Neural progenitor cell (in vitro differentiated cells): ENCODE measurements at regions not wholly inside any gene's neighbourhood (a gene's known extent, or its start where the extent isn't known, plus 50 kb on each side); places are given as distances from the start of the nearest gene placed in this dataset.
"Not testable (repeated sequence)": the region's sequence is repeated elsewhere in the genome, so short reads cannot be mapped to it uniquely, and the experiment has no call there.

ENCODE experiments used
- DNase-seq: peaks from one replicate; pipeline ENCODE4 v3.0.0-alpha.2; 2016; ENCODE audit warnings: low spot score
- H2AFZ ChIP-seq: fragments of 200-600 bp; sonication (generic); replicated peaks from 2 replicates; pipeline ENCODE4 v1.6.1; 2016; ENCODE audit warnings: antibody characterized with exemption
- H3F3A ChIP-seq: fragments of 200-600 bp; sonication (generic); 2 replicates; pipeline ENCODE4 v1.6.1; 2016; ENCODE audit warnings: antibody characterized with exemption, low read depth
- H3K27ac ChIP-seq: fragments of 200-600 bp; sonication (generic); 2 replicates; pipeline ENCODE4 v1.5.1; 2016; ENCODE audit warnings: mild to moderate bottlenecking
- H3K27me3 ChIP-seq: fragments of 200-600 bp; sonication (generic); 2 replicates; pipeline ENCODE4 v1.6.1; 2016; ENCODE audit warnings: mild to moderate bottlenecking, moderate library complexity
- H3K36me3 ChIP-seq: fragments of 200-600 bp; sonication (generic); 2 replicates; pipeline ENCODE4 v1.5.1; 2016
- H3K4me1 ChIP-seq: fragments of 200-600 bp; sonication (generic); 2 replicates; pipeline ENCODE4 v1.6.1; 2016; ENCODE audit warnings: mixed run types
- H3K4me2 ChIP-seq: fragments of 200-600 bp; sonication (generic); 2 replicates; pipeline ENCODE4 v1.6.1; 2016
- H3K4me3 ChIP-seq: fragments of 200-600 bp; sonication (generic); 2 replicates; pipeline ENCODE4 v1.5.1; 2016
- H3K79me2 ChIP-seq: fragments of 200-600 bp; sonication (generic); 2 replicates; pipeline ENCODE4 v1.6.1; 2016; ENCODE audit warnings: low read depth
- H3K9ac ChIP-seq: fragments of 200-600 bp; sonication (generic); 2 replicates; pipeline ENCODE4 v1.6.1; 2016
- H3K9me3 ChIP-seq: fragments of 200-600 bp; sonication (generic); 2 replicates; pipeline ENCODE4 v1.5.1; 2016; ENCODE audit warnings: low read depth
- H4K20me1 ChIP-seq: fragments of 200-600 bp; sonication (generic); 2 replicates; pipeline ENCODE4 v1.6.1; 2016; ENCODE audit warnings: low read depth
- H3K27ac Mint-ChIP-seq: 3 replicates; pipeline ENCODE4 v1.8.0; 2021; ENCODE audit warnings: mixed read lengths
- H3K27me3 Mint-ChIP-seq: 2 replicates; pipeline ENCODE4 v1.8.0; 2022; ENCODE audit warnings: low read depth, mild to moderate bottlenecking, inconsistent platforms, moderate library complexity, mixed read lengths; ENCODE audit not compliant: insufficient read depth
- H3K36me3 Mint-ChIP-seq: 3 replicates; pipeline ENCODE4 v1.8.0; 2021; ENCODE audit warnings: mixed read lengths
- H3K4me1 Mint-ChIP-seq: 3 replicates; pipeline ENCODE4 v1.8.0; 2021; ENCODE audit warnings: mixed read lengths
- H3K4me3 Mint-ChIP-seq: 3 replicates; pipeline ENCODE4 v1.8.0; 2021; ENCODE audit warnings: mild to moderate bottlenecking, moderate library complexity, mixed read lengths
- H3K9me3 Mint-ChIP-seq: 3 replicates; pipeline ENCODE4 v1.8.0; 2020; ENCODE audit warnings: mixed read lengths
- CTCF ChIP-seq: fragments of 200-600 bp; sonication (generic); IDR thresholded peaks from 2 replicates; pipeline ENCODE4 v1.5.1; 2017; ENCODE audit warnings: antibody characterized with exemption, mild to moderate bottlenecking
- EZH2 ChIP-seq: fragments of 200-600 bp; sonication (generic); IDR thresholded peaks from 2 replicates; pipeline ENCODE4 v1.6.1; 2017; ENCODE audit warnings: antibody characterized with exemption, mild to moderate bottlenecking, moderate library complexity
- EZH2phosphoT487 ChIP-seq: fragments of 200-600 bp; sonication (generic); IDR thresholded peaks from 2 replicates; pipeline ENCODE4 v1.6.1; 2017; ENCODE audit warnings: antibody characterized with exemption

GRCh38 chr12:102289702-102290101 is 92.1 kb upstream of the PMCH start:
- H3K4me3 Mint-ChIP-seq, H3K4me1 Mint-ChIP-seq, H3K36me3 ChIP-seq, H3K27me3 ChIP-seq, H2AFZ ChIP-seq, H3K27me3 Mint-ChIP-seq, H3K36me3 Mint-ChIP-seq, H3K27ac Mint-ChIP-seq, H3K4me3 ChIP-seq, H3K9me3 ChIP-seq, H3K79me2 ChIP-seq, H3K27ac ChIP-seq, H4K20me1 ChIP-seq, DNase-seq, H3K4me1 ChIP-seq, H3K9ac ChIP-seq, H3K4me2 ChIP-seq, H3F3A ChIP-seq: not testable (repeated sequence)
- peaks cover 11% of the 10 kb centered on the region for H3K9me3 Mint-ChIP-seq

GRCh38 chr12:102281231-102281630 is 83.6 kb upstream of the PMCH start:
- H3K4me3 Mint-ChIP-seq = no peak overlapping the region
- H3K4me3 ChIP-seq = no peak overlapping the region
- no peaks in the 10 kb centered on the region for H3K79me2 ChIP-seq
- no peaks in the 10 kb centered on the region for H4K20me1 ChIP-seq
- no peak overlapping the region for H3K27ac Mint-ChIP-seq
- H3K9ac ChIP-seq = no peak overlapping the region
- no peak for DNase-seq
- no peaks in the 10 kb centered on the region for H3K9me3 ChIP-seq
- H3K4me2 ChIP-seq = no peak overlapping the region
- H3K27ac ChIP-seq = no peak overlapping the region
- no peaks in the 10 kb centered on the region for H3K27me3 Mint-ChIP-seq
- H3K4me1 Mint-ChIP-seq = no peaks in the 10 kb centered on the region
- H3K36me3 ChIP-seq = no peaks in the 10 kb centered on the region
- H3K4me1 ChIP-seq = no peaks in the 10 kb centered on the region
- no peaks in the 10 kb centered on the region for H3K36me3 Mint-ChIP-seq
- no peaks in the 10 kb centered on the region for H3K27me3 ChIP-seq
- H2AFZ ChIP-seq = no peak overlapping the region
- H3K9me3 Mint-ChIP-seq = no peaks in the 10 kb centered on the region
- no peaks in the 10 kb centered on the region for H3F3A ChIP-seq
- TF ChIP-seq EZH2 (no peak), EZH2phosphoT487 (no peak), CTCF (no peak)

- not testable (repeated sequence) for H3K4me2 ChIP-seq, H3K79me2 ChIP-seq, H3K4me1 Mint-ChIP-seq, H3K27me3 Mint-ChIP-seq, H4K20me1 ChIP-seq, H3K4me3 Mint-ChIP-seq, H3K4me3 ChIP-seq, H3K9me3 ChIP-seq, H3K27ac ChIP-seq, H3K36me3 Mint-ChIP-seq, H3K4me1 ChIP-seq, H3K27ac Mint-ChIP-seq, DNase-seq, H2AFZ ChIP-seq, H3K9ac ChIP-seq, H3F3A ChIP-seq, H3K9me3 Mint-ChIP-seq, H3K36me3 ChIP-seq, H3K27me3 ChIP-seq
Measured at GRCh38 chr12:102255687-102256086, 58.1 kb upstream of the PMCH start.

- H4K20me1 ChIP-seq, H3K27ac Mint-ChIP-seq, H3K4me1 ChIP-seq, H3K9me3 Mint-ChIP-seq, H3K4me1 Mint-ChIP-seq, H2AFZ ChIP-seq, H3K4me2 ChIP-seq, H3F3A ChIP-seq, H3K27me3 ChIP-seq, H3K36me3 ChIP-seq, H3K79me2 ChIP-seq, H3K9ac ChIP-seq, H3K36me3 Mint-ChIP-seq, H3K4me3 Mint-ChIP-seq, H3K27ac ChIP-seq, H3K9me3 ChIP-seq, H3K4me3 ChIP-seq, H3K27me3 Mint-ChIP-seq, DNase-seq: not testable (repeated sequence)
Measured at GRCh38 chr12:102251005-102251404, 53.4 kb upstream of the PMCH start.

- Mint-ChIP-seq H3K27me3 (no peaks in the 10 kb centered on the region), H3K4me3 (no peak overlapping the region), H3K27ac (no peak overlapping the region), H3K4me1 (no peaks in the 10 kb centered on the region), H3K9me3 (peaks cover 5% of the 10 kb centered on the region), H3K36me3 (no peaks in the 10 kb centered on the region)
- Histone ChIP-seq H3F3A (no peaks in the 10 kb centered on the region), H3K36me3 (no peaks in the 10 kb centered on the region), H3K27ac (no peak overlapping the region), H3K9ac (no peak overlapping the region), H3K4me2 (no peak overlapping the region), H3K4me3 (no peak overlapping the region), H2AFZ (no peak overlapping the region), H3K9me3 (no peaks in the 10 kb centered on the region), H3K79me2 (no peaks in the 10 kb centered on the region), H3K4me1 (no peaks in the 10 kb centered on the region), H4K20me1 (no peaks in the 10 kb centered on the region), H3K27me3 (no peaks in the 10 kb centered on the region)
- TF ChIP-seq EZH2 (no peak), CTCF (no peak), EZH2phosphoT487 (no peak)
- no peak for DNase-seq
Measured at GRCh38 chr12:102249079-102249841, 51.6 kb upstream of the PMCH start.
